HT-29 (cell line): ENCODE measurements at regions not wholly inside any gene's neighbourhood (a gene's known extent, or its start where the extent isn't known, plus 50 kb on each side); places are given as distances from the start of the nearest gene placed in this dataset.

Experiments
- DNase-seq: peaks from one replicate; pipeline ENCODE4 v3.0.0-alpha.2; 2015; ENCODE audit warnings: low spot score

DNA sequence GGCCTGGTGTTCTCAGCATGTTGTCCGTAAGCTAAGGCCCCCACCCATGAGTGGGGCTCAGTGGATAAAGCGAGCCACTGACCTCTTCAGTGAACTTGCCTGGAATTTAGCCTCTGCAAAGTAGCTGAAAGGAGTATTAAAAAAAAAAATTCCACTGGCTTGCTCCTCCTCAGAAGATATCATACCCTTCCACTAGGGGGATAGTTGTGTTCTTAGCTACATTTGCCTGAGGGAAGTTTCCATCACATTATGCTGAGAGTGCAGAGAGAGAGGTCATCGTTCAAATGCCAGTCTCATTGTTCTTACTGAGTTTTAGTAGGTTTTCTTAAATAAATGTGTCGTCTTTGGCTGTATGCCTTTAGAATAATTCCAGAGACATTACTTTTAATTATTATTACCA, 879.7 kb downstream of the JRKL start:
- DNase-seq: peak; percentile 46

DNA sequence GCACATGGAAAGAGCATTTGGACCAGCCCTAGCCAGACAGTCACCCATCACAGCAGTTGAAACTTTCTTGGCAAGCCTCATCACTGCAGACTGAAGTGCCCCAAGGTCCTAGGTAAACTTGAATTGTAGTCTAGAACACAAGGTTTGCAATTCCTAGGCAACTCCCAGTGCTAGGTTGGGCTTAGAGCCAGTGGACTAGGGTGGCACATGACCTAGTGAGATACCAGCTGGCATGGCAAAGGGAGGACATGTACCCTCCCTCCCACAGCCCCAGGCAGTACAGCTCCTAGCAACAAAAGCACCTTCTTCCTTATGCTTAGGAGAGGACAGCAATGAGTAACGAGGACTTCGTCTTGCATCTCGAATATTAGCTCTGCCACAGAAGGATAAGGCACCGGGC, 889.5 kb downstream of the JRKL start:
- DNase-seq: no peak

DNA sequence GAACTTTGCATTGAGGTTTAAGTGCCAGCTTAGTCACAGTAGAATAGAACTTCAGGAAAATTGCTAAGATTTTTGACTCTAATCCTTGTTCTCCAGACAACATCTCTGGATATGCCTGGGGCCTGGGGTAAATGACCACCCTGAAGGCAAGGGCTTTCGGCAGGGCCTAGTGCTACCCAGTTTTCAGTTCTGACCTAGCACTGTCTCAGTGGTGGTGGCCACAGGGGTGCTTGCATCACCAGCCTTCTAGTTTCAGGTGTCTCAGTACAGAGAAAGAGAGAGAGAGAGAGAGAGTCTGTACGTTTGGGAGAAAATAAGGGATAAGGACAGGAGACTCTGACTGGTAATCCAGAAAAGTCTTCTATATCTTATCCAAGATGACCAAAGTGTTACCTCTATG, 890.5 kb downstream of the JRKL start:
- no peak for DNase-seq

DNA sequence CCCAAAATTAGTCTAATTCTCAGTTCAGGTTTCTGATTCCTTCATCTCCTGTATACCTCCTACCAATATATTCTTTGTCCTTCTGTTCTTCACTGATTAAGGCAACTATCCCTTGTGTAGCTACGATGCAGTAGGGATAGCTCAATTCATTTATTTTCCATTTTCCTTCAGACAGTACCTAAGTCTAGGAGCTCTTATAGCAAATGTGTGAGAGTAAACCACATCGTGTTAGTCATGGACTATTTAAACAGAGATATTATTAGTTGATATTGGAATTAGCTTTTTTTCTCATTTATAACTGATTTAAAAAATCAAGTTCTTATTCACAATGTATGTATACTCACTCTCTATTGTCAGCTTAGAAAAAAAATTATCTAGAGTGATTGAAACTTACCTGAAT, 900.0 kb downstream of the JRKL start:
- no peak for DNase-seq

DNA sequence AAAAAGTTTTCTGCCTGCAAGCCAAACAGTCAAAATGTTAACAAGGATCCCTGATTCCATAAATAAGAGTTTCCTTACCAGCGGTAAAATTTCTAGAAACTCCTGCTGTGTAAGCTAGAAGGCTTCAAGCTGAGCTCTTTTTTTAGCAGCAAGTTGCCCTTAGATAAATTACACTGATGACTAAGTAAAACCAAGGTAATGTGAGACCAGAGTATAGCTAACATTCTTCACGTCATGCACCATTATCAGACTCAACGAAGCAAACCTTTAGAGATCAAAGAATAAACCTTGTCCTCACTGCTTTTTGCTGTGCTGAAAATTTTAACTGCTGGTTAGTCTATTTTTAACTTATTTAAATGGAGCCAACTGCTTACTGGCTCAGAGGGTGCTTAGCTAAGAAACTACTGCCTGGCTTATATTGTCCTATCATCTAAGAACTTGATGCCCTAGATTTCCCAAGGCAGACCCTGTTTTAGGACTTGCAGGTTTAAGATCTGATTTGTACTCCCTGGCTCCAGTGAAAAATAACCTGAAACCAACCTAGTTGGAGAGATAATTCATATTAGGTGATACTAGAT, 900.7 kb downstream of the JRKL start:
- DNase-seq: no peak

DNA sequence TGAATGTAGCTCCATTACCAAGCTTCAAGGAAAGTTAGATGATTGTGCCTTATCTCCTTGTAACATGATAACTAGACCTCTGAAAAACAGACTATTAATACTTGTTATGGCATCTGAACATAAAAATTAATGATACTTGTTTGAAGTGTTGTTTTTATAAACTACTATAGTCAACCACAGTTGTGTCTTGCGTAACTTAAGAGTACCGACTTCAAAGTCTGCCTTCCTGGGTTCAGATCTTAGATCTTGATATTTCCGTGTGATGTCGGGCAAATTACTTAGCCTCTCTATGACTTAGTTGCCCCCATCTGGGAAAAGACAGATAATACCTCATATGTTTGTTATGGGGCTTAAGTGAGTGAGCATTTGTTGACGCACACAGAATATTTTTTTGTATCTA, 906.5 kb downstream of the JRKL start:
- DNase-seq: no peak

DNA sequence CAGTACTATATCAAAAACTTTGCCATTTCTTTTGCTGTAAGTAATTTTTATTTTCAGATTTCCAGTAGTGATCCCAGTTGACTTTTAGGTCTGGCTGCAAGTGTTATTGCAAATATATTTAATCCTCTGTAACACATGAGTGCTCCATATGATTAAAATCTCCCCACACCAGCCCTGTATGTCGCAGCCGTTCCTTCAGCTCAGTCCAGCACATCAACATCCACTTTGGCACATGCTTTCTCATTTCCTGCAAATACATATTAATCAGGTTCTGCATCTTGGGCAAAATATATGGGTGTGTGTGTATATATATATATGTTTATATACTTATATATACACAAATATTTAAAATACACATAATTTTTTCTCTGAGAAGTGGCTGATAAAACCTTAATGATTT, 919.5 kb downstream of the JRKL start:
- DNase-seq: no peak

DNA sequence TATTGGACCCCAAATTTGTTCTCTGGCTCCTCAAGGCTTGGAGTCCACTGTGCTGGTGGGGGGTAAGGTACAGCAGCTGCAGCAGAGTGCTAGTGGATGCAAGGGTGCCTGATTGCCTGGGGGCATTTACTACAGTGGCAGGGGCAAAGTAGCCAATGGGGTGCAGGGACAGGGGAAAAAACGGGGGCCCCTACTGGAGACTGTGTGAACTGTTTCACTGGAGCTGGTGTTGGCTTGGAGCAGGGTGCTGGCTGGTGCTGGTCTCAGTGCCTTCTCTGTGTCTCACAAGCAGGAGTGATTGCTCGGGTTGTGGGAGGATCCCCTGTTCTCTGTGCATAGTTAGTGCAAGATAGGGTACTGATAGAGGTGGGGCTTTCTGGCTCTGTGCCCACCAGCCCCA, 935.9 kb downstream of the JRKL start:
- DNase-seq: no peak

DNA sequence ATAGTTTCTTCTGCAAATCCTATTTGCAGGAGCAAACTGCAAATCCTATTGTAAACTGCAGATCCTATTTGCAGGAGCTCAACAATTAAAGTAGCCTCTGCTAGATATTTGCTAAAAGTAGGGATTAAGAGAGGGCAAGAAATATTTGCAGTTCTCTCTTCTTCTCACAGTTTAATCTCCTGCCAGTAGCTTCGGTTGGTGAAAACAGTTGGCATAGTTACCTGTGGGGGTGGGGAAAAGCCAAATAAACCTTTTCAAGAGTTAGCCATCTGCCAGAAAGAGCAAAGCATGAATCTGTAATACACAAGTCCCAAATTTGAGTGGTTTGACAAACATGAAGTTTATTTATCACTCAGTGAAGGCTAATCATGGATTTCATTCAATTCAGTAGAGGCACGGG, 942.5 kb downstream of the JRKL start:
- DNase-seq: no peak

DNA sequence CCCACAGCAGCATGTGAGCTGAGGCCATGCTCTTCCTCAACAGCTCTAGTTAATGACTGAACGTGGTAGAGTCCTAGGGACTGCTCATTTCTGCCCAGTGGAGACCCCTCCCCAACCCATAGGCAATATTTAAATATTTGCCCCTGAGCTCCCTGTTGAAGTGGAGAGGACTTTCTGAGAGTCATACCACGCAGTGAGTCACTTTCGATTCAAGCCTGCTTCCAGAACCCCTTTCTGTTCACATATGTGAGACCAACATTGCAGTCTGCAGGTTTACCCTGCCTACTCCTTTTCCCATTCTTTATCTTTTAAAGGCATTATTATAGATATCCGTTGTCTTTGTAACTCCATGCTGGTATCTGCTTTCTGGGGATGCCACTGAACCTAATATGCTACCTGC, 946.3 kb downstream of the JRKL start:
- no peak for DNase-seq

DNA sequence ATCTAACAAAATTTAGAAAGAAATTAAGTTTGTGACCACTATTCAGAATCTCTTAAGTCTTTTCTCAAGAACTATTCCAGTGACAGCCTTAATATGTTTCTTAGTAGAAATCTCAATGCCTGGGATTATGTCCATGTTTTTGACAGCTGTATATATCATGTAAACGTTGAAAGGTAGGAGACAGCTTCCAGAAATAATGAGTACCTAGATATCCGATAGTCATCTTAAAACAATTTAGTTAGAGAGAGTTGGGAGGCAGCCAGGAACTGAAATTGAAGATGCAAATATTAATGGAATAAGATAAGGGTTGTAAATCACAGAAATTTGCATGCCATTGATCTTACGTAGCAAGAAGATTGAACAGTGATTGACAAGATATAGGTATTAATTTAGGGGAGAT, 955.2 kb downstream of the JRKL start:
- DNase-seq: no peak

DNA sequence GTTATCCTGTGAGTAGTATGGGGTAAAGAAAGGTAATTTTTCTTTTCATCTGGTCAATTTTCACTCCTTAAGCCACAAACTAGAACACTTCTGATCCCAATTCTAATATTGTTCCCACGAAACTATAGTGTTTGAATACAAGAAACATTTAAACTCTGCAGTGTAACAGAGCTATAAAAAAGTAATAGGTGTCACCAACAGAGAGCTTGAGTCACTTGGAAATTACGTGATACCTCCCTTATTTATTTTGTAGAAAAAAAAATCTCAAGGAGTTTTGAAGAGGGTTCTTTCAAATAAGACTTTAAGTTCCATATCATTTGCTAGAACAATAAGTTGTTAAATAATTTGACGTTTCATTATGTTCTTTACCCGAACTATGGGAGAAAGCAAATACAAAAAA, 959.4 kb downstream of the JRKL start:
- DNase-seq: no peak

DNA sequence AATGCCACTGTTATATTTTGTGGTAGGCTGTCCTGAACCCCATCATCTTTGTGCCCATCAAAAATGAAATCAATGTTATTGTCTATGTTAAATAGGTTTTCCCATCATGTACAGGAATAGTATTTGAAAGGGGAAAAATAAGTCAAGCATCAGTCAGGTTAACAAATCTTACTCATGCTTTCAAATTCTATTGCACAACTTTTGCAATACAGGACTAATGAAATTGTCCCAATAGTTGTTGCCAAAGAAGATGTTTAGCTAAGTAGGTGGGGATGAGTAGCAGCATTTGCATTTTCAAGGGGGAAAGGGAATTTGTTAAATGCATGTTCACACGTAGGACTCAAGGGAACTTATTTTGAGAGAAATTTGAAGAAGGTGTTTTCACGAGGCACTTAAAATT, 962.1 kb downstream of the JRKL start:
- no peak for DNase-seq

DNA sequence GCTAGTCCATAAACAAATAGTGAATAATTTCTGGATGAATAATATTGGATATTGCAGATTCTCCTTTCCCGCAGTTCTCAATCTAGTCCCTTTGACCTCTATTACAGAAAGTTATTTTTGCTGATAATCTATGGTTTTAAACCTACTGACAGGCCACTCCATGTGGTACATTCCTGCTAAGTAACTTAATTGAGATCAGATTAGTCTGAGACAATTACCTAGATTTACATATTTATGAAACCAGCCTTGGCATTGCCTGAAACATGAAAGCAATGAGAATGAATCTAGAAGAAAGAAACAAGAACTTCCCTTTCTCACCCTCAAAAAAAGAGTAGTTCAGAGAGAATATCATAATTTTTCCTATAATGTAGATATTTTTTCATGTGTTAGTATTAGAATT, 964.2 kb downstream of the JRKL start:
- no peak for DNase-seq

DNA sequence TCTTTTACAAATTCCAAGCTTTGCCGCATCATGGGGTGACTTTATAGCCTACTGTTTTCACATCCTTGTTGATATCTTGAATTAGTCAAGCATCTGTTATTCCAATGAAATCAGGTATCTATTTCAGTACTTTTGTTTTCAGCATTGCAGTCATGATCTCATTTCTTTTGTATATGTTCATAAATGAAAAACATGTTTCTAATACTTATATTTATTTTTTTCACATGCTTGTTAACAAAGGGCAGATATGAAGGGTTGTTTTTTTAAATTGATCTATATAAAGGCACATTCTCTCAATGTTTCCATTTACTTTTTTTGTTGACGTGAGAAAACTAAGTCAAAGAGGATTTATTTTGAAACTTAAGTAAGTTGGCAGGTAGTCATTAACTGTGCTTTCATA, 964.8 kb downstream of the JRKL start:
- no peak for DNase-seq

DNA sequence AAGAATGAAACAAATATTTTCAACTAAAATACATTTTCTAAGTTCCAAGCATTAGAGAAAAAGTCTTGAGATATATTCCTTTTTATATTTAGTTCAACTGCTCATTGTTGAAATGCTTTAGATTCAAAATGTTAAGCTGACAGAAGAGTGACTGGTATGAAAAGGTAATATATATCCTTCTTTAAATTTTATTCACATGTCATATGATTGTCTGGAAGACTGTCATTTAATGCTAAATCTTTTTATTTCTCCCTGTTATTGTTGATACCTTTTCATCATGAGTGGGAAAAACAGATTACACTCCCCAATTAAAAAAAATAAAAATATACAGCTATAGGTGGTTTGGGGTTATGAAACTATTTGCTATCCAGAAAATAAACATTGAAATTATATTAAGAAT, 965.4 kb downstream of the JRKL start:
- DNase-seq: no peak

DNA sequence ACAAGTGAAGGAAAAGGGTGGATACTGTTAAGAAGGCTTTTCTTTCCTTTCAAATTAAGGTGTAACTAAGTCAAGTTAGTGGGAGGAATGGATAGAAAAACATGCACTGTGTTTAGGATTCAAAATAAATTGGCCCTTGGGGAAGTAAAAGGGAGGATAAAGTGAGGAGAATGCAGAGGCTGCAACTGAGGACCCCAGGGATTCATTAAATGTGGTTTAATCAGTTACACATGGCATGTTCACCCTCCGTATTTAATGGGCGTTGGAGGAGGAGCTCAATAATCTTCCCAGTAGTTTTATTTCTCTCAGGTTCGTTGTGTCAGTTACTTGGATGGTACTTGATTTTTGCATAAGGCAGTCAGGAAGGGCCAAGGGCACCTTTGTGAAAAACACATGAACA, 966.3 kb downstream of the JRKL start:
- no peak for DNase-seq

DNA sequence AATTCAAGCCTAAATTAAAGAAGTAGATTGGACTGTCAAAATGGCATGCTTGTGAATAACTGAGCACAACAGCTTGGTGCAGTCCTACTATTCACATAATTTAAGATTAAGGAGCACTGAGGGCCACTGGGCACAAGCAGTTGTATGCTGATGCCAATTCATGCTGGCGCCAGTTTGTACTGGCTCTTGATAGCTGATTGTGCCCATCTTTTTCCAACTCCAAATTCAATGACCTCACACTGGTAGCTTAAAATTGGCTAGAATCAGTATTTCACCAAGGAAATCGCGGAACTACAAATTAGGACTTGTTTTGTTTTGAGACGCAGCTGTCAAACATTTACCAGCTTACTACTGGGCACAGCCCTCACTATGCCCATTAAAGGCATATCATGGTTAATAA, 969.2 kb downstream of the JRKL start:
- DNase-seq: no peak

DNA sequence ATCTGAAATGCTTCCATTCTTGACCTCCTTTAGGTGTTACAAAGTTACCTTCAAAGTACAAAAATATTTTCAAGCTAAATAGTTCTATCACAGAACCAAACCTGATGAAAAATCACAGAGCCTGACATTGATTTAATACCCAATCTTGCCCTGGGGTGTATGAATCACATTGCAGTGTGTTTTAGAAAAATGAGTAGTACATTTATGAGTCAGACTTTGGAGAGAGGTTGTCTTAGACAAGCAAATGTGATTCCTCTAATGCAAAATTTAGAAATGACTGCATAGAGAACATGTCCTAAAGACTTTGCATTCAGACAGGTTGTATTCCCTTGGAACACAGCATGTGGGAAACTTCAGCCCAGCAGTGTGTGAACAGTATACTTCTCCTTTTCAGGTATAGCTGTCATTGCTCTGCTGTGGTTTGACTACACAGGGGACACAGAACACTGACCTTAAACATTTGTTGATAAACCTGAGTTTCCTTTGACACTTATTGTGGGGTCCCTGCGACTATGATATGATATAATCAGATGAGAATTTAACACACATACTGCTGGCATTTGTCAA, 972.1 kb downstream of the JRKL start:
- no peak for DNase-seq

DNA sequence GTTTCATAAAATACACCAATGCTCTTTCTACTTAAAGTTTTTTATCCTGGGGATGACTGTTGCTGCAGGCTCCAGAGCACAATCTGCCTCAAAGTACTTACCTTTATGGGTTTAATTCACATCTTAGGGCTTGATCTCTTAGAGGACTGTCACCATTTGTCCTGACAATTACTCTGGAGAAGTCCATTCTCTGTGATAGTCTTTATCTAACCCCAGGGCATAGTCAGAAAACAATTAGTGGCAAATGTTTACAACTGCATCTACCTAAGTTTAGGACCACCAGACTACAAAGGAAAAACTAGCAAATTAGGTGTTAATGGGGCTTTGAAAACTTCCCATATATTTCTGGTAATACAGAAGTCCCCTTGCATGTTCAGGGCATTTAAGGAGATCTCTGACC, 973.5 kb downstream of the JRKL start:
- no peak for DNase-seq

DNA sequence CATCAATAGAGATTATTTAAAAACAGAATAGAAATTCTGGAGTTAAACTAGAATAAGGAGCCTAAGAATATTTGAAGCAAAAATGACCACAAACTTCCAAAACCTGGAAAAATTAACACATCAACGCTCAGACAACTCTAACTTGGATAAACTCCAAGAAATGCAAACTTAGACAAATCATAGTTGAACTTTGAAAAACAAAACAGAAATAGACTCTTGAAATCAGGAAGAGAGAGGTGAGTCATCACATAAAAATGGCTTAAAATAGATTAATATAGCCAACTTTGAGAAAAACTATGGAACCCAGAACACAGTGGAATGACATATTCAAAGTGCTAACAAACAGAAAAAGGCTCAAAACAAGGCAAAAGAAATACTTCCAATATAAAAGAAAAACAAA, 974.2 kb downstream of the JRKL start:
- DNase-seq: no peak

DNA sequence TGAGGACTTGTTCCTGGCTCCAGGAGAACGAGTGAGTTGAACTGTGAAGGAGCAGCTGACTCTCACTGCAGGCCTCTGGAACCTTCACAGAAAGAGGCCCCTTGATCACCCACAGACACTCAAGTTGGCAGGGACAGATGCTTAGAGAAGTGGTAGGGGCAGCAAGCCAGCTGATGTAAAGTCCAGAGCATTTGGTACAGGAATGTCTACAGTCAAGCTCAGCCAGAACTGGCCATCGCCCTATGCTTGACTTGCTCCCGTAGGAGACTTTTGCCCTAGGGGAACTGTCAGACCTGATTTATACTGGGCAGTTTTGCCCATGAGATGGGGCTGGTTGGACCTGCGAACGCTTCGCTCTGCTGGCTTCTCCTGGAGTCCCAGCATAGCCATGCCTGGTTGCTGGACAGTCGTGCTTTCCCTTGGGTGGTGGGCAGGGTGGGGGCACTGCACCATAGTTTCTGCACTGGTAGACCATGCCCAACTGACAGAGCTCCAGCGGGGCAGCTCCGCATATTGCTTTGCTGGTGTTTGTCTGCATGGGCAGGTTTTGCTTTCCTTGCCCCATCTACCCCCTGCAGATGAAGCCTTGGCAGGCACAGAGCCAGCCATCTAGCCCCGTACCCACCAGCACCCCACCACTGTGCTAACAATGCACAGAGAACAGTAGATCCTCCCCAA, 977.7 kb downstream of the JRKL start:
- DNase-seq: no peak

DNA sequence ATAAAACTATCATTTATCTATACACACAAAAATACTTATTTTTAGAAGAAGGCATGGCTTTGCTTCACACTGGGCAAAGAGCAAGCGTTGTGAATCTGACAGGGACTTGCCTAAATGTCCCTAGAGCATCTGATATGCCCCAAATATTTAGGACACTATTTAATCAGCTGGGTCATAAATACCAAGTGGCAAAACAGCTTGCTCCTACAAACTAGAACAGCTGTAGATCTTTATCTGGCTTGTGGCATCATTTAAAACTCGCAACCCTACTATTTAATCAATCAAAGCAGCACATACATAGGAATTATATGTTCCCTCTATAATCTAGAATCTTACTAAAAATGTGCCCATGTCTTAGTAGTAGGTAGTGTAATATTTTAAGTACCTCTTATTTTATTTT, 999.5 kb downstream of the JRKL start:
- no peak for DNase-seq

DNA sequence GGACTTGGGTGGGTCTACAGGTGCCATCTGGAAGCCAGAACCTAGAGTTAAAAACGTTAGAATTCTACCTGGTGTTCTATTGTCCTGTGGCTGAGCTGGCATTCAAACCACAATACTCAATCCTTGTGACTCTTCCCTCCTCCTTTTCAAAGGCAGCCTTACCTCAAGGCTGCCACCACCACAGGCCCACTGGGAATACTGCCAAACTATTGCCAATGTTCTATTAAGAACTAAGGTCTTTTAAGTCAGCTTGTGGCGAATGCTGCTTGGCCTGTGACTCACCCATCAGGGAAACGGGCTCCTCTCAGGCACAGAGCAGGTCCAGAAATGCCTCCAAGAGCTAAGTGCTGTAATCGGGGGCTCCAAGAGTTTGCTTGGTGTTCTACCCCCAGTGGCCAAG, 1008.4 kb downstream of the JRKL start:
- no peak for DNase-seq
